Ascending aorta (tissue), 2 donors: ENCODE measurements at regions not wholly inside any gene's neighbourhood (a gene's known extent, or its start where the extent isn't known, plus 50 kb on each side); places are given as distances from the start of the nearest gene placed in this dataset.
"Not testable (repeated sequence)": the region's sequence is repeated elsewhere in the genome, so short reads cannot be mapped to it uniquely, and the experiment has no call there.

Source experiments
- DNase-seq, 2 donors: peaks; one replicate each; pipeline ENCODE4 v3.0.0-alpha.2; 2019; ENCODE audit warnings: low spot score in 2 of 2
- H3K27ac ChIP-seq, 2 donors: fragments of 200-600 bp; sonication (generic); one replicate each; pipeline ENCODE4 v1.5.1; 2016 to 2017; ENCODE audit warnings: mild to moderate bottlenecking in 1 of 2
- H3K27me3 ChIP-seq: fragments of 200-600 bp; sonication (generic); one replicate; pipeline ENCODE4 v1.5.1; 2017
- H3K36me3 ChIP-seq, 2 donors: fragments of 200-600 bp; sonication (generic); one replicate each; pipeline ENCODE4 v1.5.1; 2016
- H3K4me1 ChIP-seq, 2 donors: fragments of 200-600 bp; sonication (generic); one replicate each; pipeline ENCODE4 v1.5.1; 2016 to 2017; ENCODE audit warnings: mild to moderate bottlenecking in 1 of 2
- H3K4me3 ChIP-seq, 2 donors: fragments of 200-600 bp; sonication (generic); one replicate each; pipeline ENCODE4 v1.5.1; 2016 to 2017; ENCODE audit warnings: mild to moderate bottlenecking in 1 of 2
- H3K9me3 ChIP-seq, 2 donors: fragments of 200-600 bp; sonication (generic); one replicate each; pipeline ENCODE4 v1.5.1; 2016
- CTCF ChIP-seq, 3 experiments: fragments of 200-600 bp in 2 of 3; fragments of 450-650 bp in 1 of 3; sonication (generic) in 2 of 3; IDR thresholded peaks; one replicate each; pipeline ENCODE4 v1.5.1; 2016 to 2019; ENCODE audit warnings: antibody characterized with exemption in 3 of 3, mild to moderate bottlenecking in 1 of 3, moderate library complexity in 1 of 3
- intact Hi-C: fragments of 100-400 bp; cut with DNase I; formaldehyde crosslinking; loops from one replicate; pipeline ENCODE4 v1.15.1; 2023

- Histone ChIP-seq H3K27ac (no peak overlapping the region), H3K9me3 (no peaks in the 10 kb centered on the region), H3K27me3 (no peaks in the 10 kb centered on the region), H3K4me3 (no peak overlapping the region), H3K4me1 (no peaks in the 10 kb centered on the region), H3K36me3 (no peaks in the 10 kb centered on the region)
- DNase-seq, result no peak
- no peak for TF ChIP-seq CTCF (IDR thresholded peaks at IDR 0.05)
- intact Hi-C loops, result no loop called here
Observed at GRCh38 chr4:167903291-167903721, 189.0 kb upstream of the ANXA10 start.

- intact Hi-C loops, result no loop called here
- no peaks in the 10 kb centered on the region for H3K9me3 ChIP-seq
Observed at GRCh38 chr4:167906851-167907250, 185.5 kb upstream of the ANXA10 start.

GRCh38 chr4:167908816-167909215 lies 183.5 kb upstream of the ANXA10 start:
- no peaks in the 10 kb centered on the region for H3K9me3 ChIP-seq
- no peaks in the 10 kb centered on the region for H3K27me3 ChIP-seq
- no peaks in the 10 kb centered on the region for H3K36me3 ChIP-seq
- H3K27ac ChIP-seq, result no peak overlapping the region
- no peak for DNase-seq
- intact Hi-C loops, result no loop called here
- no peak for TF ChIP-seq CTCF (IDR thresholded peaks at IDR 0.05)
- H3K4me1 ChIP-seq, result no peaks in the 10 kb centered on the region
- H3K4me3 ChIP-seq, result no peak overlapping the region

More at GRCh38 chr4:167906851-167907250, 185.5 kb upstream of the ANXA10 start:
- Histone ChIP-seq H3K36me3 (no peaks in the 10 kb centered on the region), H3K4me1 (no peaks in the 10 kb centered on the region), H3K27ac (no peak overlapping the region), H3K4me3 (no peak overlapping the region), H3K27me3 (no peaks in the 10 kb centered on the region)
- no peak for DNase-seq
- no peak for TF ChIP-seq CTCF (IDR thresholded peaks at IDR 0.05)

GRCh38 chr4:167912535-167912934 lies 179.8 kb upstream of the ANXA10 start:
- H3K4me3 ChIP-seq, H3K36me3 ChIP-seq, H3K4me1 ChIP-seq, H3K27ac ChIP-seq, DNase-seq, H3K27me3 ChIP-seq, intact Hi-C loops, H3K9me3 ChIP-seq: not testable (repeated sequence)

- Histone ChIP-seq H3K36me3 (no peaks in the 10 kb centered on the region), H3K4me3 (no peak overlapping the region), H3K9me3 (peaks cover 0 to 13% of the 10 kb centered on the region in 2 donors), H3K27ac (no peak overlapping the region), H3K27me3 (no peaks in the 10 kb centered on the region), H3K4me1 (no peaks in the 10 kb centered on the region)
- DNase-seq, result no peak
- TF ChIP-seq CTCF (IDR thresholded peaks at IDR 0.05), result no peak
- intact Hi-C loops, result no loop called here
Observed at GRCh38 chr4:167918077-167918476, 174.3 kb upstream of the ANXA10 start.

GRCh38 chr4:167930166-167930565 lies 162.2 kb upstream of the ANXA10 start:
- Histone ChIP-seq H3K36me3 (no peaks in the 10 kb centered on the region), H3K4me3 (no peak overlapping the region), H3K27me3 (no peaks in the 10 kb centered on the region), H3K9me3 (no peaks in the 10 kb centered on the region), H3K27ac (no peak overlapping the region), H3K4me1 (no peaks in the 10 kb centered on the region)
- no peak for TF ChIP-seq CTCF (IDR thresholded peaks at IDR 0.05)
- DNase-seq, result no peak
- intact Hi-C loops, result no loop called here
